Testis (tissue), 2 donors: ENCODE measurements at regions not wholly inside any gene's neighbourhood (a gene's known extent, or its start where the extent isn't known, plus 50 kb on each side); places are given as distances from the start of the nearest gene placed in this dataset.

ENCODE experiments used
- DNase-seq: peaks from one replicate; pipeline ENCODE4 v3.0.0-alpha.2; 2019
- H3K27ac ChIP-seq, 2 donors: fragments of 200-600 bp; sonication (generic); one replicate each; pipeline ENCODE4 v1.5.1; 2019
- H3K27me3 ChIP-seq: fragments of 200-600 bp; sonication (generic); one replicate; pipeline ENCODE4 v1.5.1; 2019
- H3K36me3 ChIP-seq: fragments of 200-600 bp; sonication (generic); one replicate; pipeline ENCODE4 v1.5.1; 2017; ENCODE audit warnings: low read depth; ENCODE audit errors: missing control alignments
- H3K4me1 ChIP-seq: fragments of 200-600 bp; sonication (generic); one replicate; pipeline ENCODE4 v1.5.1; 2019
- H3K4me3 ChIP-seq, 2 donors: fragments of 200-600 bp; sonication (generic); one replicate each; pipeline ENCODE4 v1.5.1; 2017 to 2019
- H3K9me3 ChIP-seq: fragments of 200-600 bp; sonication (generic); one replicate; pipeline ENCODE4 v1.5.1; 2017
- CTCF ChIP-seq, 3 experiments: fragments of 450-650 bp in 2 of 3; fragments of 200-600 bp in 1 of 3; sonication (generic) in 1 of 3; IDR thresholded peaks; one replicate each; pipeline ENCODE4 v1.5.1; 2016 to 2019; ENCODE audit warnings: antibody characterized with exemption in 3 of 3, mild to moderate bottlenecking in 2 of 3, moderate library complexity in 1 of 3
- POLR2A ChIP-seq: fragments of 450-650 bp; IDR thresholded peaks from one replicate; pipeline ENCODE4 v1.6.1; 2017; ENCODE audit warnings: antibody characterized with exemption, mild to moderate bottlenecking, moderate library complexity
- WGBS, 2 donors: methylation state at CpG; one replicate each; pipeline ENCODE4 v1.1.5; 2018; 5-methylcytosine and 5-hydroxymethylcytosine counted together
- intact Hi-C: fragments of 100-400 bp; cut with DNase I; formaldehyde crosslinking; loops from one replicate; pipeline ENCODE4 v1.15.1; 2023; ENCODE audit warnings: low total_unique reads

GRCh38 chr14:83485591-83485990, 1951.9 kb upstream of the SEL1L start:
- Histone ChIP-seq H3K4me3 (no peak overlapping the region), H3K27me3 (no peaks in the 10 kb centered on the region), H3K9me3 (no peaks in the 10 kb centered on the region), H3K27ac (no peak overlapping the region), H3K4me1 (no peaks in the 10 kb centered on the region), H3K36me3 (no peaks in the 10 kb centered on the region)
- TF ChIP-seq CTCF (IDR thresholded peaks at IDR 0.05), result no peak
- no peak for TF ChIP-seq POLR2A
- intact Hi-C loops, result no loop called here
- no peak for DNase-seq

GRCh38 chr14:83491091-83491490, 1957.4 kb upstream of the SEL1L start:
- no peak overlapping the region for H3K27ac ChIP-seq
- 87 to 91% methylated on average over 2 of the region's 2 CpGs for WGBS, 2 donors
- no peaks in the 10 kb centered on the region for H3K27me3 ChIP-seq
- no peak overlapping the region for H3K4me3 ChIP-seq
- TF ChIP-seq CTCF (IDR thresholded peaks at IDR 0.05), result no peak
- H3K9me3 ChIP-seq, result no peaks in the 10 kb centered on the region
- intact Hi-C loops, result no loop called here
- DNase-seq, result no peak
- no peaks in the 10 kb centered on the region for H3K36me3 ChIP-seq
- H3K4me1 ChIP-seq, result no peaks in the 10 kb centered on the region

GRCh38 chr14:83520837-83521236, 1987.2 kb upstream of the SEL1L start:
- WGBS, 2 donors, result 62 to 65% methylated on average over 3 of the region's 3 CpGs
- TF ChIP-seq POLR2A (no peak), CTCF (IDR thresholded peaks at IDR 0.05) (no peak)
- Histone ChIP-seq H3K9me3 (no peaks in the 10 kb centered on the region), H3K4me1 (no peaks in the 10 kb centered on the region), H3K27me3 (no peaks in the 10 kb centered on the region), H3K4me3 (no peak overlapping the region), H3K36me3 (no peaks in the 10 kb centered on the region), H3K27ac (no peak overlapping the region)
- intact Hi-C loops, result no loop called here
- no peak for DNase-seq

GRCh38 chr14:83529531-83529930, 1995.9 kb upstream of the SEL1L start:
- intact Hi-C loops, result no loop called here
- Histone ChIP-seq H3K27me3 (no peaks in the 10 kb centered on the region), H3K4me3 (no peak overlapping the region), H3K36me3 (no peaks in the 10 kb centered on the region), H3K4me1 (no peaks in the 10 kb centered on the region), H3K27ac (no peak overlapping the region), H3K9me3 (no peaks in the 10 kb centered on the region)
- TF ChIP-seq CTCF (IDR thresholded peaks at IDR 0.05) (no peak), POLR2A (no peak)
- WGBS, 2 donors, result 92 to 97% methylated on average over 2 of the region's 2 CpGs
- no peak for DNase-seq

- no peaks in the 10 kb centered on the region for H3K36me3 ChIP-seq
- H3K9me3 ChIP-seq, result no peaks in the 10 kb centered on the region
- DNase-seq, result no peak
- no peaks in the 10 kb centered on the region for H3K4me1 ChIP-seq
- H3K27ac ChIP-seq, result no peak overlapping the region
- no peak for TF ChIP-seq POLR2A
- TF ChIP-seq CTCF (IDR thresholded peaks at IDR 0.05), result no peak
- intact Hi-C loops, result no loop called here
- H3K4me3 ChIP-seq, result no peak overlapping the region
- no peaks in the 10 kb centered on the region for H3K27me3 ChIP-seq
These were observed 1996.2 kb upstream of the FLRT2 start for GRCh38 chr14:83533734-83534133.
